Mononuclear cell (primary cell): ENCODE measurements at regions not wholly inside any gene's neighbourhood (a gene's known extent, or its start where the extent isn't known, plus 50 kb on each side); places are given as distances from the start of the nearest gene placed in this dataset.

Source experiments
- H3K27me3 ChIP-seq: 2 replicates; pipeline ENCODE4 v1.6.0; 2011; ENCODE audit warnings: low read length, control low read depth; ENCODE audit not compliant: insufficient read depth
- H3K4me1 ChIP-seq: 2 replicates; pipeline ENCODE4 v1.5.1; 2011; ENCODE audit warnings: mild to moderate bottlenecking, low read length, control low read depth; ENCODE audit not compliant: insufficient read depth
- H3K4me3 ChIP-seq: 2 replicates; pipeline ENCODE4 v1.5.1; 2011; ENCODE audit warnings: mild to moderate bottlenecking, low read length, moderate library complexity
- H3K9me3 ChIP-seq: 2 replicates; pipeline ENCODE4 v1.5.1; 2011; ENCODE audit warnings: low read depth, mild to moderate bottlenecking, control low read depth, low read length

GRCh38 chr10:129163531-129163930 lies 303.5 kb upstream of the MGMT start:
- H3K4me3 ChIP-seq = no peak overlapping the region
- no peaks in the 10 kb centered on the region for H3K4me1 ChIP-seq
- H3K27me3 ChIP-seq = no peaks in the 10 kb centered on the region
- no peaks in the 10 kb centered on the region for H3K9me3 ChIP-seq

DNA sequence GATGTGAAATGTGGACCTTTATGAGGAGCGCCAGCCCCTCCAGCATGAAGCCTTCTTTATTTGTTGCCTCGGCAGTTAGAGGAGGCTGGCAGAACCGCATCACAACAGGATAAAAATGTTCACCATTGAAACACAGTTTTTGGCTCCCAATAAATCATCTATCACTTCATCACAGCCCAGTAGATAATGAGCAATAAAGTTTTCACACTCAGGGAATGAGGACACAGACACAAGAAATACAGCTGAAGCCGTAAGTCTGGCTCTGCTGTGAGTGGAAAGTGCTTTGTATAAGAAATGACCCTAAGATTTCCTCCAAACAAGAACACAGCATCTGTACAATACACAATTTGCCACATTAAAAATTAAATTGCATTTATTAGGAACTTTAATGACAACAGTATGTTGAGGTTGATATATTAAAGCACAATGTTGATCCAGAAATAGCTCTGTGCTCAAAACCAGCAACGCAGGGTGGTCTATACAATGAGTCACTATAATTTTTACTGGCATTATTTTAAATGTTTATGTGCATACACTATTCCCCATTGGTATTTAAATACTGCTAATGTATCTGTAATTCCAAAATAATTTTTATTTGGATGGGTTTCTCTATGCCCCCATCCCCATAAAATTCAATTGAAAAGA lies 301.8 kb upstream of the MGMT start:
- Histone ChIP-seq H3K9me3 (no peaks in the 10 kb centered on the region), H3K4me3 (no peak overlapping the region), H3K4me1 (no peaks in the 10 kb centered on the region), H3K27me3 (no peaks in the 10 kb centered on the region)

DNA sequence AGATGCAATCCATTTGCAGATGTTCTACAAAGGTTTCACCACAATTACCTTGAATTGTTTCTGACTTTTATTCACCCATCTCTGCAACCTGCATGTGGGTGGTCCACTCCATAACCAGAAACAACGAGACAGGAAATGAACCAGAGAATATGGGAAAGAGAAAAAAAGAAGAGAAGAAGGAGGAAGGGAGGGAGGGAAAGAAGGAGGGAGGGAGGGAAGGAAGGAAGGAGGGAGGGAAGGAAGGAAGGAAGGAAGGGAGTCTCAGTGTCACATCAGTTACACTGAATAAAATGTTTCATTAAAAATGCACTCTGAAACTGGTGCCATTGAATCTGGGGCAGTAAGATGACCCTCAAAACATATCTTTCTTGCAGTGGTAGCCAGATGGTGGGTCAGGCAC lies 301.3 kb upstream of the MGMT start:
- no peaks in the 10 kb centered on the region for H3K9me3 ChIP-seq
- no peaks in the 10 kb centered on the region for H3K4me1 ChIP-seq
- H3K27me3 ChIP-seq = no peaks in the 10 kb centered on the region
- H3K4me3 ChIP-seq = no peak overlapping the region

DNA sequence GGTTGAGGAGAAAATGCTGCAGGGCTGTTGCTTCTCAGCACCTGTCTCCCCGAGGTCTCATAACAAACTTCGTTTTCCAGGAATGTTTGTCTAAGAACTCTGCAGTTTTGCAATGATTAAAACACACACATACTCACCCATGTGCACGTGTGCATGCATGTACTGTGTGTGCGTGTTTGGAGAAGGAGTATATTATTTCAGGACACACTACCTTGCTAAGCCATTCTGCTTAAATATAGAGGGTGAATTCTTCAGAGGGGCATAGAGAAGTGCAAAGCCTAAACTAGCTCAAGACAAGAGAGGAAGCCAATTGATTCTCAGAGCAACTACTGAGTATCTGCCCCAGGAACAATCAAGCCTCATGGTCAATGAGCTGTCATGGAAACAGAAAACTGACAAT lies 298.4 kb upstream of the MGMT start:
- H3K9me3 ChIP-seq = no peaks in the 10 kb centered on the region
- H3K27me3 ChIP-seq = no peaks in the 10 kb centered on the region
- H3K4me3 ChIP-seq = no peak overlapping the region
- H3K4me1 ChIP-seq = no peaks in the 10 kb centered on the region

GRCh38 chr10:129169115-129169514 lies 297.9 kb upstream of the MGMT start:
- Histone ChIP-seq H3K4me1 (no peaks in the 10 kb centered on the region), H3K27me3 (no peaks in the 10 kb centered on the region), H3K4me3 (no peak overlapping the region)

GRCh38 chr10:129170812-129171211 lies 296.2 kb upstream of the MGMT start:
- H3K27me3 ChIP-seq = no peaks in the 10 kb centered on the region
- H3K9me3 ChIP-seq = no peaks in the 10 kb centered on the region
- no peaks in the 10 kb centered on the region for H3K4me1 ChIP-seq
- no peak overlapping the region for H3K4me3 ChIP-seq

More at GRCh38 chr10:129169115-129169514, 297.9 kb upstream of the MGMT start:
- H3K9me3 ChIP-seq = no peaks in the 10 kb centered on the region

DNA sequence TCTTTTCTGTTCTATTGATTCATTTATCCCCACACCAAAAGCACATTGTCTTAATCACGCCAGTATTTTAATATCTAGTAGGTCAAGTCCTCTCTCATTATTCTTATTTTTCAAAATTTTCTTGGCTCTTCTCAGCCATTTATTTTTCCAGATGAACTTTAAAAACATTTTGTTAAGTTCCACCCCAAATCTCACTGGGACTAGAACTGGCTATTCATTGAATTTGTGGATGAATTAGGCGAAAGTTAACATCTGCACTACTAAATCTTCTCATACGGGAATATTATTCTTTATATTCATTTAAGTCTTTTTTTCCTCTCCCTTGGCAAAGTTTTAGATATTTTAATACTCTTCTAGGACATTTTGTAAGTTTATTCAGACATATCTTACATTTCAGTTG lies 295.2 kb upstream of the MGMT start:
- Histone ChIP-seq H3K27me3 (no peaks in the 10 kb centered on the region), H3K4me3 (no peak overlapping the region), H3K4me1 (no peaks in the 10 kb centered on the region), H3K9me3 (no peaks in the 10 kb centered on the region)

DNA sequence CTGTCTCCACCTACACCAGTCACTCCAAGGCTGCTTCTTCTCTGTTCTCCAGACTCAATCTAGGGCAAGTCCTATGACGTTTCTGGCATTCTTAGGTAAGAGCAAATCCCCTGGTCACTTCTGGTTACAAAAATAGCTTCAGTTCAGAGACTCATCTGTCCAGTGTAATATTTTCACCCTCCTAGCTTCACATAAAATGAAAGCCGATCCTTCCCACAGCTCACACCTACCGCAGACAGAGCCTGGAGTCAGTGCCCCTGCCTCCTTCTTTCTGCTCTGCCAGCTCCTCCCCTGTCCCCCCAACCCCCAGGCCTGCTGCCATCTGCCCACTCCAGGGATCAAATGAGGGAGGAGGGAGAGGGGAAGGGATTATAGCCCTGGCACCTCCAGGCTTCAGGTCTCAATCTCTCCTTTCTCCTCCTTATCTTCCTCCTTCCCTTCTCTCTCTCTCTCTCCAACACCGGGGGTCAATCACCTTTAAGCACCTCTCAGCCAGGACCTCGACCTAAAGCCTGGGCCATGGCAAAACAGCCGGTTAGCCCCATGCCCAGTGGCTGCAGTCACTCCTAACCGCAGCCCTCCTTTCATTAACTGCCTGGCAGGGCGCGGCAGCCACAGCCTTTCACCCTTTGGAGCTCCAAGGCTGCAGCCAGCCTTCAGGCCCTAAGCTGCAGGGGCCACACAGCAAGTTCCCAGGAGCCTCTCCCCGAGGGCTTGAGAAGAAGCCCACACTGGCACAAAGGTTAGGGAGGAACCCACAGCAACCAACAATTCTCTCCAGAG lies 292.6 kb upstream of the MGMT start:
- Histone ChIP-seq H3K4me3 (no peak overlapping the region), H3K9me3 (no peaks in the 10 kb centered on the region), H3K27me3 (no peaks in the 10 kb centered on the region), H3K4me1 (no peaks in the 10 kb centered on the region)

DNA sequence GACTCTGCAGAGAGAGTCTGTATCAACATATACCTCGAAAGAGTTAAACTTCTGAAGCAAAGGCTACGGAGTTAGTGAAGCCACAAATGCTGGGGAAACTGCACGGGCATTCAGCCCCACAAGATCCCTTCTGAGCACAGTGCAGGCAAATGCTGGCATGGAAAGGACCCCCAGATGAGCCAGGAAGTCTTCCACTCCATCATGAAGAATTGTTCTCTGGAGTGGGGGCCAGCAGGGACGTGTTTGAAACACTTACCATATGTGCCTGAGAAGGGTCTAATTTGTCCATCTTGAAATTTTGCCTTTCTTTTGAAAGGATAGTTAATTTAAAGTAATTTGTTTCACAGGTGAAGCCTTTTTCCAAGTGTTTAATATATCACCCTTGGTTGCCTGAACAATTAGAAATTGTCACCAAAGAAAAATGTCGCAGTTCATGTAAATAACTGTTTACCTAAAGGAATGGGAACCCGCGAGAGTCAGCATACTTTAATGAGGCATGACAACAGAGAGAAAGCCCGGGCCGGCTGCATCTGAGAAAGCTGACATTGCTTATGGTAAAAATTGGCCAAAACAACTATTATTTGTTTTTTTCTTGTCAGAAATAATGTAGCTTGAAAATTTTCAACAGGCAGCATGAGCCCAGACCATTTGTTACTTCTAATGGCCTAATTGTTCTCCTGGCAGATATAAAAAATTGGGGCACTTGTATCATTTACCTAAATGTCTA lies 287.6 kb upstream of the MGMT start:
- H3K27me3 ChIP-seq = no peaks in the 10 kb centered on the region
- no peaks in the 10 kb centered on the region for H3K9me3 ChIP-seq

GRCh38 chr10:129179972-129180678 lies 286.9 kb upstream of the MGMT start:
- Histone ChIP-seq H3K27me3 (no peaks in the 10 kb centered on the region), H3K4me3 (no peak overlapping the region), H3K4me1 (no peaks in the 10 kb centered on the region), H3K9me3 (no peaks in the 10 kb centered on the region)

More for the DNA sequence above, 287.6 kb upstream of the MGMT start:
- Histone ChIP-seq H3K4me3 (no peak overlapping the region), H3K4me1 (no peaks in the 10 kb centered on the region)

GRCh38 chr10:129184196-129184595 lies 282.8 kb upstream of the MGMT start:
- no peaks in the 10 kb centered on the region for H3K4me1 ChIP-seq
- no peaks in the 10 kb centered on the region for H3K27me3 ChIP-seq
- H3K4me3 ChIP-seq = no peak overlapping the region
- no peaks in the 10 kb centered on the region for H3K9me3 ChIP-seq

DNA sequence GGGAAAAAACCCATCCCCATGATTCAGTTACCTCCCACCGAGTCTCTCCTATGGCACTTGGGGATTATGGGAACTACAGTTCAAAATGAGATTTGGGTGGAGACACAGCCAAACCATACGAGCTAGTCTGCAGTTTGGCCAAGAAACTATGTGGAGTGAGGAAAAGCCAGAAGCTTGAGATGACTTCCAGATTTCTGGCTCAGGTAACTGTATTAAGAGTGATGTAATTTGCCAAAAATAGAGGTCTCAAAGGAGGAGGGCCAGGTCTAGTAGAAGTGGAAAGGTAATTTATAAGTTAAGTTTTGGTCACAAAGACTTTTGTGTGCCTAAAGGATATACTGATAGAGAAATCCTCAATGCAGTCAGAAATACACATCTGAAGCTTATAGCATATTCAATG lies 279.7 kb upstream of the MGMT start:
- Histone ChIP-seq H3K27me3 (no peaks in the 10 kb centered on the region), H3K4me3 (no peak overlapping the region), H3K9me3 (no peaks in the 10 kb centered on the region), H3K4me1 (no peaks in the 10 kb centered on the region)

DNA sequence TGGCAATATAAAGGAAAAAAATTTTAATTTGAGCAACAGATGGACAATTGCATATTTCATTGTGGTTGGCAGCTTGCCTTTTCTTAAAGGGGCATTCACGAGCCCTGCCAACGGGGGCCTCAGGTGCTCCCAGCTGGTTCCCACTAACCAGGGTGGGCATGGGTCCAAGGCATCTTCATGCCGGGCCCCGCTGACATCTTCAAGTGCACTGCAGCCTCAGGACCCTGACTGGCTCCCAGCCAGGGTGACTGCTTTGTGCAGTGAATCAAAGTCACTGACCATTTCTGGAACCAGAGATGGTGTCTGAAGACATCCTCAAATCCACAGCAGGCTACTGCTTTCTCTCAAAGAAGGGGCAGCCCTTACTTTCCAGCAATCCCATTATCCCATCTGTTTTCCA lies 275.2 kb upstream of the MGMT start:
- Histone ChIP-seq H3K9me3 (no peaks in the 10 kb centered on the region), H3K4me1 (no peaks in the 10 kb centered on the region), H3K27me3 (no peaks in the 10 kb centered on the region), H3K4me3 (no peak overlapping the region)

GRCh38 chr10:129192344-129193128 lies 274.5 kb upstream of the MGMT start:
- no peaks in the 10 kb centered on the region for H3K9me3 ChIP-seq
- H3K27me3 ChIP-seq = no peaks in the 10 kb centered on the region

More at GRCh38 chr10:129192344-129193128, 274.5 kb upstream of the MGMT start:
- no peaks in the 10 kb centered on the region for H3K4me1 ChIP-seq
- H3K4me3 ChIP-seq = no peak overlapping the region
